ENCODE measurements at regions not wholly inside any gene's neighbourhood (a gene's known extent, or its start where the extent isn't known, plus 50 kb on each side); places are given as distances from the start of the nearest gene placed in this dataset.

DNA sequence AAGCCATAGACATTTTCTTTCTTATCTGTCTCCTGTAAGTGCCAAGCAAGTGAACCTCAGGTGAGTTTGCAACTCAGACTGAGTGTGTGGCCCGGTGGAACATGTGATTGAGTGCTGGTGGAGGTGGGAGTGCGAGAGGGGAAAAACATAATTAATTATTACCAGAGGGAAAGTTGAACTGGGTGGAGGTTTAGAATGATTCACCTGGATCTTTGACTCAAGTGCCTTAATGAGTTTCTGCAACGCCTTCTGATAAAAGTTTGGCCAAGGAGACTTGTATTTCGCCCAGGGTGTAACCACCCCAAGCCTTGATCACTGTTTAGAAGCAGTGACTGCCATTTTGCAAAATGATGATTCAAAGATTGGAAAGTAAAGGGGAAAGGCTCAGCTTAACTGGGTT is 513.9 kb downstream of the GATA3 start:
- DNase-seq, result no peak

DNA sequence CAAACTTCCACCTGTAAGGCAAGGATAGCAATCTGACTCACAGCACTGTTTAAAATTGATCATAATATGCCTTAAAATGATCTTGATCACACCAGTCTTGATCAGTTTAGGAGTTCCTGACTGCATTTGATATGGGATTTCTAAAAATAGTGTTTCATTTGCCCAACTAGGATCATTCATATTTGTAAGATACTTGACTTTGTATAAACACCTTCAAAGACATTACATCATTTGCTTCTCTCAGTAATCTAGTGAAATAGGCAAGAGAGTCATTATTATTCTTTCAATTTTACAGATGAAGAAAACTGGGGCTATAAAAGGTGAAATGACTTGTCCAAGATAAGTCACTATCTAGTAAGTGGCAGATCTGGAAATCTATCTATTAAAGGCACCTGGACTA is 521.1 kb downstream of the GATA3 start:
- no peak for DNase-seq

DNA sequence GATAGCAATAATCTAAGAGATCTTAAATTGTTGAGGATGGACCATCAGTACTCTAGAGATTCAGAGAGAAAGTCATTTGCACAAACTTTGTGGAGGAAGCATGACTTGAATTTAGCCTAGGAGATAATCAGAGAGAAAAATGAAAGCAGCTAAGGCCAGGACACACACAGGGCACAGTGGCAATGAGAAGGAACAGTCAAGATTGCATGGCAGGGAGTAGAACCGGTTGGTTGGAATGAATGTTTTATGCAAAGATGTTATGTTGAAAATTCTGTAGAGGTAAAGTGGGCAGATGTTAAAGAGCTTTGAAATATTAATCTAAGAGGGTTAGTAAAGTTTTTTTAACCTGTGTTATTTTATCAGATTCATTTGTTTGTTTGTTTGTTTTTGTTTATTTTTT is 521.8 kb downstream of the GATA3 start:
- DNase-seq, result no peak

DNA sequence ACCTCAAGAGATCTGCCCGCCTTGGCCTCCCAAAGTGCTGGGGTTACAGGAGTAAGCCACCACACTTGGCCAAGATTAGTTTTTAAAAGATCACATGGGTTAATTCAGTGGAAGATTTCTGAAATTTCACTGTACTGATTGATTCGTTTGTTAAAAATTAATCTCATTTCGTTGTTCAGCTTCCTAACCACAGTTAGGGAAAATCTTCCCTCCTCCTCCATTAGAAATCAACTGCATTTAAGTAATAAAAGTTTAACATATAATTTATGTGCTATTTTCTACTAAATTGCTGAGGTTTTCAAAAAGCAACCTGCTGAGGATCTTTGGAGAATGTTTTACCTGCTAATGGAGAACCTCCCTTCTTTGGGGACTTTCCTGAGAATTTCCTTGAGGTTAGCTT is 522.4 kb downstream of the GATA3 start:
- no peak for DNase-seq

DNA sequence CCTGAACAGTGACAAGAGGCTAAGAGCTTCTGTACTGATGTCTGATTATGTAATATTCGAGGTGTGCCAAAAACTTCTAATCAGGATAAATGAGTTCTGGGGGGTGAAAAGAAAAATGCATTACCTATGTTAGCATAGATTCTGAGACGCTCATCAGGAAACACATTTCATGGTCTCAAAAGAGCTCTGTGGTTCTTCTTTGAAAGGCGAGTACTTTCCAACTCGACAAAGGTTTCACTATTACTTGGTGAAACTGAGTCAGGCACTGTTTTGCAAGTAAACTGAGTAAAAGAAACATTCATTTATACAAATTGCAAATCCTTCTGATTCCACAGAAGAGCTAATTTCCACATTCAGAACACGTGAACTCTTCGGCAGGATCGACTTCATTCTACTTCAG is 523.2 kb downstream of the GATA3 start:
- no peak for DNase-seq

DNA sequence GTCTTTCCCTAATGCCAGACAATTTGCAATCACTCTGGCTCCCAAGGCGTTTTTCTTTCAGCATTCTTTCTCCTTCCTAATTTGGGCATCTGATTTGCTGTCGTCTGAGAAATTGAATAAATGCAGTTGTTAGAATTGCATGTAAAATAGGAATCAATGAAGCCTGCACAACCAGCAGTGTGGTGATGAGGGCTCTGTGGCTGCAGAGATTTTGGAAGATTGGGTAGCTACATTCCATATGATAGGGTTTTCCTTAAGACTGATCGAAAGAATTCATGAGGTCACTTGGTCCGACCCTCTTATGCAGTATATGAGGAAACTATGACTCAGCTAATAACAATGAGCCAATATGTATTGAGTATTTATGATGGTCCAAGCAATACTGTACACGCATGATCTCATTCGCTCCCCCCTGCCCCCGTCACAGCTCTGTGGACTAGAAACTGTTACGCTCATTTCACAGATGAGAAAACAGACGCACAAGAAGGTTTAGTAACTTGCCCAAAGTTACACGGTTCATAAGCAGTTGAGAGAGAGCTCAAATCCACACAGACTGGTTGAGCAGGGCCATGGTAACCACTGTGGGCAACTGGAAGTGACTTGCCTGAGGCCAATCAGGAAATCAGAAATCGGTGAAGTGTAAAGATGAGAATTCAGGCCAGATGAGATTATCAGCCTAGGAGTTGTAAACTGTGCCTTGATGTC is 527.2 kb downstream of the GATA3 start:
- DNase-seq, result no peak

DNA sequence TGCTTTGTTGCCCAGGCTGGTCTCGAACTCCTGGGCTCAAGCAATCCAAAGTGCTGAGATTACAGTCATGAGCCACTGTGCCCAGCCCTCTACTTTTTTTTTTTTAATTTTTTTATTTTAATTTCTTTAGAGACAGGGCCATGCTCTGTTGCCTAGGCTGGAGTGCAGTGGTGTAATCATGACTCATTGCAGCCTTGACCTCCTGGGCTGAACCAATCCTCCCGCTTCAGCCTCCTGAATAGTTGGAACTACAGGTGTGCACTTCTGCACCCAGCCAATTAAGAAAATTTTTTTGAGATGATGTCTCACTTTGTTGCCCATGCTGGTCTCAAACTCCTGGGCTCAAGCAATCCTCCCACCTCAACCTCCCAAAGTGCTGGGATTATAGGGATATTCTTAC is 528.6 kb downstream of the GATA3 start:
- no peak for DNase-seq

DNA sequence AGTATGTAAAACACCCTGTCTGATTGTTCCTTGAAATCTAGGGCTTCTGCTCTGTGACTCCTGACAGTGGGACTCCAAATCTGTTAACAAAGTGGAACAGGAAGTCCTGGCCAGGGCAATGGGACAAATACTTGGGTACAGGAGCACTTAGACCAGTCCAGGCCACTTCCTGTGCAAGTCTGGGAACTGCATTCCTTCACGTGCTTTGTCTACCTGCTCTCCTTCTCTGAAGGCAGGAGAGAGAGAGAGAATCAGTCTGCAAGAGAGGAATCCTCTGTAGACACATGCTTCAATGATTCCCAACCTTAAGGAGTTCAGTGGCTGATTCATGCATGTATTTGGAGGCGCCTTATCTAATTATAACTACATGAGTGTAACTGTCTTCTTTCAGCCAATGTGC is 530.2 kb downstream of the GATA3 start:
- no peak for DNase-seq

DNA sequence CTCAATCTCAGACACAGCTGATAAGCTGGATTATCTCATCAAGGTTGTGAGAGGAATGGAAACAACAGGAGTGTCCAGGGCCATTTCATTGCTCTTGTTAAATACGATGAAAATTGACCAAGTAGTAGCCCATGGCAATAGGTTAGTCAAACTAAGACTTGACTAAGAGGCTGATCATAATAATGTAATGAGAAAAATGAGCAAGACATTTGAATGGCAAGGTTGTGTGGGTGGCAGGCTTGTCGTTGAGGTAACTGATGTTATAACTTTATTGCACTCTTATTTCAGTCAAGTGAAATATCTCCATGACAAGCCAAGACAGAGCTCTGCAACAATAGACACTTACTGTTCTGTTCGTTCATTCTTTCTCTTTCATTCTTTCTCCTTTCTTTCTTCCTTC is 532.0 kb downstream of the GATA3 start:
- no peak for DNase-seq

DNA sequence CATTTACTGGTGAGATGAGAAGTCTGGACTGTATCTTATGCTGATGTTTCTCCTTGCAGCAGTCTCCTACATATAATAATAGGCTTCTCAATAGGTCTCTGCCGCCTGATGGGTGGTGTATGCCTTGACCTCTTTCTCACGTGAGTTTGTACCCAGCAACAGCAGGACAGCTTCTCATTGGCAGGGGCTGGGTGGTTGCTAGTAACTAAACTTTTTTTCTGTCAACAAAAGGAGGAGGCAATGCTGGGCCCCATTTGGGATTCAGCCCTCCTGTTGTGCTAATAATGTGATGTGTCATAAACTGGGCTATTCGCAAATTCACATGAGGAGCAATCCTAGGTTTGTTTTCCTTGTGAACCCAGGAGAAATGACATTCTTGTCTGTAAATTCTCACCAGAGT is 533.6 kb downstream of the GATA3 start:
- DNase-seq, result no peak

DNA sequence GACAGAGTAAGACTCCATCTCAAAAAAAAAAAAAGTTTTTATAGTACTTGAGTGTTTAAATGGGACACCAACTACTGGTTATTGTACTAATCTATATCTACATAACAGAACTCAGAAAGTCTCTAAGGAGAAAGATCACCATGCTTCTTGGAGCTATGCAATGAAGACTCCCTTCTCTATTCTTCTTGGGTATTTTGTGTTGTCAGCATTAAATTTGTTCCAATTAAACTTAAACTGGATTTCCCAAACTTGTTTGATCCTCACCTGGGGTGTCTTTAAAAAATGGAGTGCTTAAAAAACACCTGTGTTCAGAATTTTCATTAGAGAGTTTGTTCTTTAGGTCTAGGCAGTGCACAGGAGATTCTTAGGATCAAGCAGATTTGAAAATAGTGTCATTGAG is 536.0 kb downstream of the GATA3 start:
- no peak for DNase-seq

DNA sequence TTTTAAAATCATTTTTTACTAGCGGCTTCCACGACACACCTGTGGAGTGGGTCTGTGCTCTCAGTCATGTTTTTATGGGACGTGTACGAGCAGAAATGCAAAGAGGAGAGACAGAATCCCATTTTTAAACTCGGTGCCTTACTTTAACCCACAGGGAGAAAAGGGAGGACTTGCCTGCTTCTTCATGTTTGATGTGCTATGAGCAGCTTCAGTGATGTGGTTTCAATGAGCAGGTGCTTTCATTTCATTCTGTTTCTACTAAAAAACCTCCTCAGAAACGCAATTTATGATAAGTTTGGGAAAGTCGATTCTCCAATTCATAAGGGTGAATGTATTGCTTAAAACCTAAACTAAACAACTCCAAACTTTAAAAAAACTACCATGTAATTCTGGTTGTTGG is 537.2 kb downstream of the GATA3 start:
- DNase-seq, result no peak

DNA sequence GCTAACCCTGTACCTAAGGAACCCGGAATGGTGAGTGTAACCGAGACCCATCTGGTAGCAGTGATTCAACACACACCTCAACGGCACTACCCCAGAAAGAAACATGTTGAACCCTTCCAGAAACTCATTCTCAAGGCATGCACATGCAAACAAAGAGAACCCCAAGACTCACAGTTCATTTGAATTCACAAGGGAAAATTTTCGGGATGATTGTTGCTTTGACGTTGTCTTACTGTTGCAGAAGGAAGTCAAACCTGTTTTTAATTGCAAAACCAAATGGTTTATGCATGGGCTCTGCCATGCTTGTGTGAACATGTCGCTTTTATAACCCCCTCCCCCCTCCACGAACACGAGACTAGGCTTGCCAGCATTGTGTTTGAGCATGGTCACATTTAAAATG is 539.7 kb downstream of the GATA3 start:
- DNase-seq, result no peak

DNA sequence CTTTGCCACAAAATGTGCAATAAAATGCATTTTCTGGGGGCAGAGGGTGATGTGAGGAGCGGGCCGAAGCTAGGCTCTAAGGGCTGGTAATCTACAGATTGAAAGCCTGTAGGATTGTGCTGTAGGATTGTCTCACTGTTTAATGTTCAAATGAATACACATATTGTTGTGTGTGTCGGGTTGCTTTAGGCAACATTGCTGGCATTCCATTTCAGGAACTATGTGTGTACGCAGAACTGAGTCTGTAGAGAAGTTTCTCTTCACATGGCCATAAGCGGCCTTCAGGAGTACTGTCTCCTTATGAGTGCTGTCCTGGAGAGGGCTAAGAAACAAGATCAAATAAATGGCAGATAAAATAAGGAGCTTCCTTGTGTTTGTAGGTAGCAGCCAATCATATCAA is 540.2 kb downstream of the GATA3 start:
- DNase-seq, result no peak

DNA sequence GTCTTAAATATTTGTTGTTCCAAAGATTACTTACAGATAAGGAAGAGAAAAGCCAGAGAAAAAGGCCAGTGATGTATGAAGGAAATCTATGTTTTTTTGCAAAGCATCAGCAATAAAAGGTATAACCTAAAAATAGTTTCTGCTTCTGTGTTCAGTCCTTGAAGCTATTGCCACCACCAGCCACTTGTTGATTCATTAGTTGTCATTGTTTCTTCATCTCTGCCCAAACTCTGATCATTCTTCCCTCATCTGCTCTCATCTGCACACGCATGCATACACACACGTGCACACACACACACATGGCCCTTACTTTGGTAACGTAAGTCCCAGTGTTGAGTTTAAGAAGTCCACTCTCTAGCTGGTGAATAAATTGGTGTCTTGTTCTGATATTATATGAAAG is 540.7 kb downstream of the GATA3 start:
- no peak for DNase-seq

DNA sequence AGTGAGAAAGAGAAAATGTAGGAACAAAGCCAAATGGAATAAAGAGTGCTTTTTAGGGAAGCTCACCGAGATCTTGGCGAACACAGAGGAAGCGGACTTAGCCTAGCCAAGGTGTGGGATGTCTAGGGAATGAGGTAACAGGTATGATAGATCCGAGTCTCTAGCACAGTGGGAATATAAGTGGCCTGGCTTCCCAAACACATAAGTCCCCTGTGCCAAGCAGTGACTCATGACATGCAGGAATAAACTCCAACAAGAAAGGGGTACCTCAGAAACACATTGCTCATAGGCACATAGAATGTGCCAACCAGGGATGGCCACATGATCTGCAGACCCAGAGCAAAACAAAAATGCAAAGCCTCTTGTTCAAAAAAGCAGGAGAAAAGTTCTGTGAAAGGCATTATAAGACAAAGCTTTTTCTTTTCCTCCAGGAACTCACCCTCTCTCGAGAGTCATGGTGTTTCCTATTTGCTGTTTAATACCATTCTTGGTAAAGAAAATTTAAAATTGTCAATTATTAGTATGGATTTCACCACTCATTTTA is 542.5 kb downstream of the GATA3 start:
- no peak for DNase-seq

DNA sequence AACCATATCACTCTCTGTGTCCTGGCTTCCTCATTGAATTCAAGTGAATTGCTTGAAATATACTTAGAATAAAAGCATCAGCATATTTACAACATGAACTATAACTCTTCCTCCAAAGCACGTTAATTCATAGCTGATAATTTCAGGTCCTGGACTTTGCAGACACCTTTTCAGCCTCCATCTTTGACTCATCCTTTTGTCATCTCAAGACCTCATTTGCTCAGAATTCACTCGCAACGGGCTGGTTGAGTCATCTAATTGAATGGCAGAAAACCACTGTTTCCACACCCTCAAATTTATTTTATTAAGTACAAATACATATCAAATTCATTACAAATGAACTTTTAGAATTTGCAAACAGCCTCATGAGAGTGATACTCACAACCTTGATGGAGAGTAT is 545.7 kb downstream of the GATA3 start:
- DNase-seq, result no peak

DNA sequence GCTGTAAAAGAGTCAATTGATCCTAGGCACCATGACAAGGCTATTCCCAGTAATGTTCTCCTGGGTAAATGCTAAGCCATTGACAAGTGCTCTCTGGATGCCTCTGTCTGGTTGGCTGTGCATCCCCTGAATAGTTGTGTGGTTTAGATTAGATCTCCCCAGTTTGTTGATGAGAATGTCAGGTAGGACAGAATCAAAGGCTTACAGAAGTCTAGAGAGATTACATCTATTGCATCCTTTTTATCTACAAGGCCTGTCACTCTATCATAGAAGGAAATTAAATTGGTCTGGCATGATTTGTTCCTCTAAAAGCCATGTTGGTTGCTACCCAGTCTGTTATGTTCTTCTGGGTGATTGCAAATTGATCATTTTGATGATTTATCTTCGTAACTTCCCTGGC is 548.3 kb downstream of the GATA3 start:
- DNase-seq, result no peak

DNA sequence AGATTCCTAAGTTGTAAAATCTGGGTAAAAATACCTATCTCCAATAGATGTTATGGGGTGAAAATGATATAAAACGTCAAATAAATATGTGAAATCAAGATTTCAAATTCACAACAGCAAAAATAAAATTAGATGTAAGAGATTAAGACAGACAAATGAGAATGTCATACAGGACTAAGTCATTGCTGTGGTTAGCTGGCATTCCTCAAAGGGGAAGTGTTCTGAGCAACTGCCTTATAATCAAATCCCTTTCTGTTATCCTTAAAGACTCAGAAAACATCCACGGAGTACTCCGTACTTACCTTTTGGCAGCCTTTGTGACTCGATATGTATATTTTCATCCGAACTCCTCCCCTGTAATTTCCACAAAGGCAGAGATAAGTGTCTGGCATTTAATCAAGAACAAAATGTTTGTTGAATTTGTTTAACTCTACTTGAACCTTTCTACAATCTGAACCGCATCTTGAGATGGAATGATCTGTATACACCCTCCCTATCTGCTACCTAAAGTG is 559.6 kb downstream of the GATA3 start:
- no peak for DNase-seq

DNA sequence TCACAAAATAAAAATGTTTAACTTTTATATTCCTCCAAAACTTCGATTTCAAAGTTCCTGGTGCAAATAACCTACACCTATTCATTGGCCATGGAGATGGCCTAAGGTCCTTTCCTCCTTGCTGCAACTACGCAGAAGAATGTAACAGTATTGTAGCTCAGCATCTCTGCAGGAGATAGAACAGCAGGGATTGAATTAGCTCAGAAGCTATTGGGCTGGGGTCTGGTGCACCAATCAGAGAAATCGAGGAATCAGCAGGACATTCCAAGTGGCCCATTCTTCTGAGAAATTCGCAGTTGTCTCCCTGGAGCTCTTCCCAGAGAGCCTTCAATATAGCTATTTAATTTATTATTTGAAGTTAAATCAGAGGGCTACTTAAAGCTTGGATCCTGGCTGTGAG is 560.6 kb downstream of the GATA3 start:
- no peak for DNase-seq

DNA sequence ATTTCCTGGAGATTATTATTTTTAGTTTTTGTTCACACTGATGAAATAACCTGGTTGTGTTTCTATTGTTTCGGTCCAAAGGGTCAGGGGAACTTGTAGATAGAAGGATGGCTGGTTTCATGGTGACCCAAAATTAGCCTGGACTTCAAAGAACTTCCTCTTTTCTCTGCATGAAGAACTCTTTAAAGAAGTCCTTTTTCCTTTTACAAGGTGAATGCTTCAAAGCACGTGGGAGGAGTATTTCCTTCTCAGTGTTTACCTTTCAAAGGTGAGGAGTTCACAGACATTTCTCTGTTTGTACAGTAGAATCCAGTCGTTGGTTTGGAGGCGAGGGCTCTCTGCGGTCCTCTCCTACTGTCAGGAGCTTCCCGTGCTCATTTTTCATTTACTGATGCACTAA is 561.7 kb downstream of the GATA3 start:
- DNase-seq, result no peak

DNA sequence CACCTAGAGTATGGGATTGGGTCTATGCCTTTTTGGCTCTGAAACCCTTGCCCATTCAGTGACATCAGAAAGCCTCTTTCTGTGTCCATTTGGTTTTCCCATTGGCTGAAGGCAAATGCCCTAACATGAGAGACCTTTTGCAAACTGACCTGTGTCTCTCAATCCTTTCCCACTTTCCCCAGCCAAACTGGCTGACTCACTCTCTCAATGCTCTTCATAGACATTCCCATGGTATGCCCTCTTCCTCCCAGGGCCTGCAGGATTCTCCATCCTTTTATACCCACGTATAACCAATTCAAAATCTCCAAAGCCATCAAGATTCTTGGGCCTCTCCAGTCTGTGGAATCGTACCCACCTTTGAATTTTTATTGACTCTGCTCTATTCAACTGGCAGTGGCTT is 563.3 kb downstream of the GATA3 start:
- no peak for DNase-seq

DNA sequence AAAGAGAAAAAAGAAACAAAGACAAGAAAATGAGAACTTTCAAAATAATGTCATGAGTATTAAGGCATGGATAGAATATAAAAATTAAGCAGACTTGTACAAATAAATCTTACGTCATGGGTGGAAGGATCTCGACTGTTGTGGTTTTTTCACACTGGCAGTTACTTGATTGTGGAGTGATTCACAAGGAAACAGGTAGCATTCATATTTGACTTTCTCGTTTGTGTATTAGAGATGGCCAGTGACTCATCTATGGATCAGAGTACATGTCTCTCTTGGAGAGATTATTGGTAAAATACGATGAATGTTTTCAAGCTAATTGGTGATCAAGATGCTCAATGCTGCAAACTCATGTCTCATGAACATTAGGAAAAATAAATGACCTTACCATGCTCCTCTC is 564.3 kb downstream of the GATA3 start:
- DNase-seq, result no peak

DNA sequence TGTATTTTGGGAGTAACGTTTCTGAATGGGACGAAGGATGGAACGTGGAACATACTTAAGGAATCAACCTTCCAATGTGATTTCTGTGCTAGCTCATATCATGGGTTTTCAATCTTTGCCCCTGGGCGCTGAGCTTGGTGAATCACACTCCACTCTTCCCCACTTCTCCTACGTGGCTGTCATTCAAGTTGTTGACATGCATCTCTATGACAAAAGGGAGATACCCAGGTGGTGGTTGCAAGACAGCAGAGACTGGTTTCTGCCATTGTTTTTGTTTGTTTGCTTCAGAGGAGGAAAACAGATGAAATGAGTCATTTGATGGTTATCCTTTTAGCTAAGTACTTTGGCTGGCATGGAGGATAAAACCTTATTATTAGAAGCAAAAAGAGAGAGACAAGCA is 573.9 kb downstream of the GATA3 start:
- no peak for DNase-seq

DNA sequence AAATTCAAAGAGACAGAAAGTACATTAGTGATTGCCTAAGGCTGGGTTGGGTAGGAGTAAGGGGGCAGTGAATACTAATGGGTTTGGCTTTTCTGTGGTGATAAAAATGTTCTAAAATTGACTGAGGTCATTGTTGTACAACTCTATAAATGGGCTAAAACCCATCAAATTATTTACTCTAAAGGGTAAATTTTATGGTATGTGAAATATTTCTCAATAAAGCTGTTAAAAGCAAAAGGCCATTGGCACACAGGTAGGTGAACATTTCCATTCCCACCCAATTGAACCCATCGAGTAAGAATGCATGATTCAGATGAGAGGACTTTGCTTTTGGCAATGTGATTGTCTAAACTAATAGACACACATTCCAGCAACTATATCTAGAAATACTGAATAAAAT is 579.4 kb downstream of the GATA3 start:
- DNase-seq, result no peak
